NCI-H2107 (cell line): ENCODE measurements at regions not wholly inside any gene's neighbourhood (a gene's known extent, or its start where the extent isn't known, plus 50 kb on each side); places are given as distances from the start of the nearest gene placed in this dataset.

Experiments
- DNase-seq: peaks from one replicate; lab custom pipeline; 2025; lab: John Stamatoyannopoulos, UW

- no peak for DNase-seq
Measured at GRCh38 chr20:10954137-10954840, 280.5 kb upstream of the JAG1 start.

- no peak for DNase-seq
Measured at GRCh38 chr20:10954908-10955580, 281.2 kb upstream of the JAG1 start.

GRCh38 chr20:10958279-10958678 lies 284.5 kb upstream of the JAG1 start:
- no peak for DNase-seq

DNA sequence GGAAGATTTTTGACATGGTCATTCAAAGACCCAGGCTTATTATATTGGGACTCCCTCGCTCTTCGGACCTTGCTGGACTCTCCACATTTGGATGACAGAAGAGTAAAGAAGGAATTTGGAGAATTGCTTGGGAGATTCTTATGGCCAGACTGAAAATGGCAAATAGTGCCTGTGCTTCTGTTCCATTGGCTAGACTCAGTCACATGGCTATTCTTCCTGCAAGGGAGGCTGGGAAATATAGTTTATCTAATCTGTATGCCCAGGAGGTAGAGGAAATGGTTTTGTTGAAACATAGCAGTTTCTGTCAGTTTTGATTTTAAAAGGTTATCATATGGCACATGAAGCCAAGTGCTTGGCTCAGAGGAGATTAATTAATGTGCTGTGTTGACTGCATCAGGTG lies 286.6 kb upstream of the JAG1 start:
- DNase-seq = no peak

DNA sequence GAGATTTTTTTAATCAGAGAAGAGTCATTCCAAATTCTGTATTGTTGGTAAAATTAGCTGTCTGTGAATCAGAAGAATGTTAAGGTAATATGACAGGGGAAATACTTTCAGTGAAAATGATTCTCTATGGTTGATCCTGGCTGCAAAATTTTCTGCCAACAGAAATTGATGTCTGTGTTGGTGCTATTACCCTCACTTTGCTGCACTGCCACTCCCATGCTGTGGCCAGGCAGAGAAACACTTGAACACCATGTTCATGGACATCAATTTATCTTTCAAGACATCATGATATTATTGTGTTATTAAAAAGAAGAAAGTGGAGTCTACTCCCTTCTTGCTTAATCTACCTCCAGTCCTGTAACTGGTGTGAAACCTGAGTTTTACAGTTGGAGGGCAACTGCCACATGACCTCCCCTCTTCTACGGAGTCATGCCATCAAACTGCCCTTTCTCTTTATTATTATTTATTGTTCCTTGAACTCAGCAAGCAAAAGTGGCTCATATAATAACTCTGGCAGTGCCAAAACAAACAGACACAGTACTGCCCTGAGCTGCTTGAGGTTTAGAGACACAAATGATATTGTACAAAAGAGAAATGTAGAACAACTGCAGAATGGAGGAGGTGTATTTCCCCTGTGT lies 288.0 kb upstream of the JAG1 start:
- no peak for DNase-seq

DNA sequence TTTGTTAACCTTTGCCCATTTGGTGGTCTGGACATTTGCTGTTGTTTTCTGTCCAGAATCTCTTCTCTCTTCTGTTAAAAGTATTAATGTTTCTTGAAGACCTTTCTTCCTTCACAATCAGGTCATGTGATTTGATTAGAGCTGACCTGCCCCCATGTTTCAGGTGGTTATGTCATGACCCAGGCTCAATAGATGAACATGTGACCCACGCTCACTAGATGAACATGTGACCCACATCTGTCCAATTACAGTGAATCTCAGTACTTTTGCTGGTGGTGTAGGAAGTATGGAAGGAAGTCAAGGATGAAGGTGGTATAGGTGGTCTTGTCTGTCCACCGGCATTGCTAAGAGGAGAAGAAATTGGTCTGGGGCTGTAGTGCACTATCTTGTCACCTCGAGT lies 289.1 kb upstream of the JAG1 start:
- no peak for DNase-seq

- DNase-seq = no peak
Measured at GRCh38 chr20:10963717-10964266, 290.0 kb upstream of the JAG1 start.

DNA sequence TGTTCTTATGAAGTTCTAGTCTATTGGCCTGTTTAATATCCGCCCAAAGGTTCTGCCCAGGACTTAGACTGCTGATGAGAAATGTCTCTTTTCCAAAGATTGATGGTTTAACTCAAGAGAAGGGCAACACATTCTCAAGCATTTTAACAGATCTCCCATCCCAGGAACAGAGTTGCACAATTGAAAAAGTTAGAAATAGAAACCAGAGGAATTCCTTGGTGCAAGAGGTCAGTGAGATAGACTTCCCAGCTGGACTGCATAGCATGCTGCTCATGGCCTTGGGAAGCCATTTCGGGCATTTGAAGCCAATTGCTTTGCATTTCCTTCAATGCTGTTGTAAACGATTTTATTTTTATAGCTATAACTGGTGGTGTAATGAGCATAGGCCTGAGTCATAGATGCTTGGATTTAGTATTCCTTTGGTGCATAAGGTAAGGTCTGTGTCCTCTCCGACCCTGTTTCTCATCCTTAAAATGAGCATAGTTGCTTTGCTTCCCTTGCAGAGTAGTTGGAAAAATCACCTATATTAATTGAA lies 292.2 kb upstream of the JAG1 start:
- DNase-seq = no peak

DNA sequence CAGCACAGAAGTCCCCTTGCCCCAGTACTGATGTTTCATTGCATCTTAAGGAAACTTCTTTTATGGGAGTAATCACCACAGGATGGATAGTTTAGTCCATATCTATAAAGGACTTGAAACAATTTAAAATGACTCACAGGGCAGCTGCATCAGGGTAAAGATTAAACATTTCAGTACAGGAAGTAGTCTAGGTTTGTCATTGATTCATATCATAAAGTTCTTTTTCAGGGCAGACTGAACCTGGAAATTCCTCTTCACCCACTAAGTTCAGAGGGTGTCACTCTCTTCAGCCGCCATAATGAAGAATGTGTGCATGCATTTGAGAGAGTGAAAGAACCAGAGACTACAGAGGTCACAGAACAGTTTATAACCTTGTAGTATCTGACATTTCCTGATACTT lies 296.3 kb upstream of the JAG1 start:
- DNase-seq = no peak

DNA sequence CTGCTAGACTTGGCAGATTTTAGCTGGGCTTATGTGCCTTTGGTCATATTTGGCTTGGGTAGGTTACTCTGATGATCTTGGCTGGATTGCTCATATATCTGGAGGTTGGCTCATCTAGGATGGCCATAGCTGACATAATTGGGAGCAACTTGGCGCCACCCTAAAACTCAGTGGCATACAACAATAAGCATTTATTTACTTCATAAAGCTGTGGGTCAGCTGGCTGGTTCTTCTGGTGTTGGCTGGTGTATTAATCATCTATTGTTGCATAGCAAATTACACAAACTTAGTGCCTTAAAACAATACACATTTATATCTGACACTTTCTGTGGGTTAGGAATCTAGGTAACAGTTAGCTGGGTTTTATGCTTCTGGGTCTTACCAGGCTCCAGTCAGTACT lies 297.3 kb upstream of the JAG1 start:
- no peak for DNase-seq

DNA sequence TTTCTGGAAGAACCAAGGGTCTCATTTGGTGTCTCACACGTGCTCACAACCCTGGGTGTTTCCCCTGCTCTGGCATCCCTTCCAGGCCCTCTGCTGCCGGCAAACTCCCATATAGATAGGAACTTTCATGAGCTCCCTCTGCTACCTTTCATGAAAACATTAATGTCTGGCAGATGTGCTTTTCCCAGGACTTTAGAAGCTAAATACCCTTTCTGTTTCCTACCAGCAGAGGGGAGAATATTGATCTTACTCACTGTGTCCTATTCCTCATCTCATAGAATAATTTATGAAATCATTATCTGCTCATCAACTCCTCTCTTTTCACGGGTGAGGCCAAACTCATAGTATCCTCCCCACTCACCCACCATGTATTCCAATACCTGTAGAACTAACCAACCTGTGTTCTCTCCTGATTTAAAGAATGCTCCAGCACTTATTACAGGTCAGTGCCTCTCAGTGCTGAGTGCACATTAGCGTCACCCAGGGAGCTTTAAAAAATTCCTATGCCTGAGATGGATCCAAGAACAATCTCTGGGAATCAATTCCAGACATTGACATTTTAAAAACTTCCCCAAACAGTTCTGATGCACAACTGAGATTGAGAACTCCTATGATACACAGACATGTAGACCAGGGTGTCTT lies 298.5 kb upstream of the JAG1 start:
- no peak for DNase-seq

DNA sequence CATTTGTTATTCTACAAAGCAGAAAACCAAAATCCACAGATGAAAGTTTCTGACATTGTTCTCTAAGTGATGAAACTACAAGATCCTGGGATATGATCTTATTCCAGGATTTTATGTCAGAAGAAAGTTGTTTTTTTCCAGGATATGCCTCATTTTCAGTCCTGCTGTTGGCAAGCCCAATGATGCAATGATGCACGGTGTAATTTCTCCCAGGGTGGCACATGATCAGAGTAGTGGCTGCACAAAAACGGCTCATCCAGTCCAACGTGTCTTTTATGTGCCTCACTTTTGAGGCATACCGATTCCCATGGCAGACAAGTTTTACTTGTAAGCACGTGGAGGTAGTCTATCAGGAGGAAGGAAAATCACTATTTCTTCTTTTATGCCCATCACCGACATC lies 302.3 kb upstream of the JAG1 start:
- DNase-seq = no peak

DNA sequence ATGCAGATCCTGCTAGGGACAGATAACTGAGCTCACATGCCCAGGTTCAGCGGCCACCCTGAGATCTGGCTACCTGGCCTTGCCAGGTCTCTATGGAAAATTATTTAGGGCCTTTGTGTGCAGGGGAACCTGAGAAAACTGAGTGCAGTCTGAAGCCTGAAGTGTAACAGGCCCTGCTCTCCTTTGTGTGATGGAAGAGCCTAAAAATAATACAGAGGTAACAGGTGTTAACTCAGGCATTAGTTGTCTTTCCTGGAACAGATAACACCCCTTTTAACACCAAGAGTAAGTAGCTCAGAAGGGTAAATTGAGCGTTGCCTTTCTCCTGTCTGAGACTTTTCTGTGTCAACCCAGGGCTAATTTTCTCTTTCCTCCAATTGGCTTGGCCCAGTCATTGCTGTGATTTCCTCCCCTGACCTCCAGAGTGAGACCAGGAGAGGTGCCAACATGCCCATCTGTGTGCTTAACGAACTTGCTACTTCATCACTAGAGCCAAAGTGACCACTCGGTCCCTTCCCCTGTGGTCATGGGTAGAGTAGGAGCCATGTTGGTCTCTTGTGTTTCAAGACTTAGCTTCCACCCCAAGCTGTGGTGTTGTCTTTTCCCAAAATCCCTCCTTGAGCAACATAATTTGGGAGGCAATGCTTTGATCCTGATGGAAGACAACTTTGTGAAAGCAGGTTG lies 304.4 kb upstream of the JAG1 start:
- no peak for DNase-seq

DNA sequence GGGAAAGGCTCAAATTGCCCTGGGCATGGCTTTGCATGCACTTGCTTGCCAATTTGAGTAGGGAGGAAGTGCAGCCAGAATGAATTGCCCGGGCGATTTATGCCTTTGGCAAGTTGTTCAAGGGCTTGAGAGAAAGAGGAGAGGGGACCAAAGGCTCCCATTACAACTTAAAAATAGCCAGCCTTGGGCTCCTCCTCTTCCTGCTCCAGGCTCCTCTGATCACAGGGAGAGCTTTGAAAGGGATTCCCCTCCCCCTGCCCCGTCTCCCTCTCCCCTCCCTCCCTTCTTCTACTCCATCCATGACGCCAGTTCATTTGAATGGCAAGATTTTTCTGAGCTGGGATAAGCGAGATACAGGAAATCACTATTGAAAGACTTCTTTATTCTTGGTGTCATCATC lies 304.9 kb upstream of the JAG1 start:
- DNase-seq = no peak

DNA sequence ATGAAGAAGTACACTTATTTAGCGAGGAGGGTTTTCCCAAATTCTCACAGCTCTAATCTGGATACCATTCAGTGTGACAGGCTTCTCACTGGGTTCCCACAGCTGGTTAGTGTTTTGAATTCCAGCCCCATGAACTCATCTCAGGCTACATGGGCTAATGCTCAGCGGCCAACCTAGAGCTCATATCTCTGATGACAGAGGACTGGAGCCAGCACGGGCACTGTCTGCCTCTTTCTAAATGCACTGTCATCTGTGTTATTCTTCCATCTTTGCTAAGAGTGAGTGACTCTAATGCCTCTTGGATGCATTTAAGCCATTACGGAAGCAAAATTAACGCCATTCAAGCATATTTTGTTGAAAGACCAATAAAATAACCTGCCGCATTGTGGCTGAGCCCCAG lies 308.9 kb upstream of the JAG1 start:
- no peak for DNase-seq

DNA sequence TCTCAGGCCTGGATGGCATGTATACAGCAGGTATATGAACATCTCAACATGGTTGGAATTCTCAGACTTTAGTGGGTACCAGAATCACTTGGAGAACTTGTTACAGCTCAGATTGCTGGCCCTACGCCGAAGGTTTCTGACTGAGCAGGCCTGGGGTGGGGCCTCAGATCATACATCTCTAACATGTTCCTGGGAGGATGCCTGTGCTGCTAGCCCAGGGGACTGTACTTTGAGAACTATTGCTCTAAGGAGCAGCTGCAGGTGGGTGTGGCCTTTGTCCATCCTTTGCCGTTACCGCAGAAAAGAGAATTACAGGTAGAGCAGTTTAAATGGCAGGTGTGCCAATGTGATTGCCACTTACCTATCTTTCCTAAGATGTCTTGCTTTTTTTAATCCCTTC lies 310.5 kb upstream of the JAG1 start:
- DNase-seq = no peak

DNA sequence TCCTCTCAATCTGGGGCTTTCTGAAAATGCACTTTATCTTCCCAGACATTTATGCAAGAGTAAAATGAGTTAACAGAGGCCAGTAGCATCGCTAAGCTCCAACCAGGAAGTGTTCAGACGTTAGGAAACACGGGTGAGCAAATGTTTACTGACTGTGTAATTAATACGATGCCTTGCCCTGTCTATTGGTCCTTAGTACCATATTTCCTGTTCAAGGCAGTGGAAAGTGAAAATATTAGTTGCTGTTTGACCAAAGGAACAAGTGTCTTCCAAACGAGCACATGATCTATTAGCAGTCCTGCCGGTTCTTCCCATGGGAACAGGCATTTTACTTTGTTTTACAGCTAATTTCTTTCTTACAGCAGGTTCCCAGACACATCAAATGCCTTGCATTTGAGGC lies 311.1 kb upstream of the JAG1 start:
- DNase-seq = no peak

DNA sequence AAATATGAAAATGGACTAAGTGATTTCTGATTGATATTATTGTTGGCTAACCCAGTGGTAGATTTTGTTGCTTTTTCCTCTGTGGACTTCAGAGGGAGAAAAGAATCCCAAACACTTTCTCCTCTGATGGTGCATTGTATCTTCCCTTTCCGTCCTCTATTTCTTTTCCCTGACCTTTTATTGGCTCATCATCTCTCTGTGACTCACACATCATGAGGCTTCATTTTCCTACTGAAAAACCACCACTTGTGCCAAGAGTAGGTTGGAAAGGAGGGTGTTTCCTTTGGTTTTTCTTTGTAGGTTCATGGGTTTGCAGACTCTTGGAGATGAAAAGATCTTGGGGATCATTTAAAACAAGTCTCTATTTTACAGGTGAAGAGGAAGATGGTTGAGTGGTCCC lies 311.7 kb upstream of the JAG1 start:
- no peak for DNase-seq

DNA sequence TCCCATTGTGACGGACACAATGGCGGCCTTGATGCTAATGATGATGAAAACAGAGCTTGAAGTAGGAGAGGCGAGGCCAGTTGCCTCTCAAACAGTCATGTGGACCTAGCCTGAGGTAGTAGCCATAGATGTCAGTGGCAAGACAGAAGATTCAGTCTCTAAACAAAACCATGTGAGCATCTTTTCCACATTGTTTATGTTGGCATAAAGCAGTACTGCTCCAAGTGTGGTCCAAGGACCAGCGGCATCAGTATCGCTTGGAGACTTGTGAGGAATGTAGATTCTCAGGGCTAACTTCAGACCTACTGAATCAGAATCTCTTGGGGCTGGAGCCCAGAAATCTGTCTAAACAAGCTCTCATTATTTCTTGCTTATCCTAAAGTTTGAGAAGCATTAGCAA lies 312.8 kb upstream of the JAG1 start:
- DNase-seq = no peak

DNA sequence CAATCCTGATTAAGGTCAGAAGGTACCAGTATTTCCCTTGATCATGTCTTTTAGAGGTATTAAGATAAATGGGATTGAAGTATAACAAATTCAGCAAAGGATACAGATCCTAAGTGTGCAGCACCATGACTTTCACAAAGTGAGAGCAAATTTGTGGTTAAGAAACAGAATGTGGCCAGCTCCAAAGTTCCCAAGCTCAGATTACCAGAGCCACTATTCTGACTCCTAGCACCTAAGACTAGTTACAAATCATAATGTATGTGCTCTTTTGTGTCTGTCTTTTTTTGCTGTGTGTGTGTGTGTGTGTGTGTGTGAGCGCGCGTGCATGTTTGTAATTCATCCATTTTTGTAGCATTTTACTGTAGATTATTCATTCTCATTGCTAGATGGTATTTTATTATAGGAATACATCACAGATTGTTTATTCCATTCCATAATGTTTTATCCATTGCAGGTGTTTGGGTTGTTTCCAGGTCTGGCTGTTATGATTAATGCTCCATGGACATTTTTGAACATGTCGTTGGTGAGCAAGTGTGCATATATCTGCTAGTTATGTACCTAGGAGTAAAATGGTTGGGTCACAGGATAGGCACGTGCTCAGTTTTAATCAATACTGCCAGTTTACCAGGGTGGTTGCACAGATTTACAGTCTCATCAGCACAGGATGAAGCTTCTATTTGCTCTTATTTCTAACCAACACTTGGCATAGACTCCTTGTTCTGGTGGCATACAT lies 314.0 kb upstream of the JAG1 start:
- DNase-seq = peak; percentile 8
